HepG2 (cell line): ENCODE measurements at regions not wholly inside any gene's neighbourhood (a gene's known extent, or its start where the extent isn't known, plus 50 kb on each side); places are given as distances from the start of the nearest gene placed in this dataset.

ENCODE experiments used
- CREB1 ChIP-seq, 2 experiments: fragments of 450-650 bp in 1 of 2; IDR thresholded peaks; 2 replicates each; pipeline ENCODE4 v1.6.1; 2016 to 2017; ENCODE audit warnings: control low read depth in 1 of 2, mild to moderate bottlenecking in 1 of 2, missing compliant biosample characterization in 1 of 2, missing genetic modification characterization in 1 of 2
- CTCF ChIP-seq: sonication (generic); formaldehyde crosslinking; IDR thresholded peaks from 2 replicates; pipeline ENCODE4 v1.5.0; 2020; ENCODE audit warnings: mild to moderate bottlenecking, missing genetic modification reagents, moderate library complexity
- EP300 ChIP-seq, 3 experiments: sonication (generic) in 1 of 3; formaldehyde crosslinking in 1 of 3; IDR thresholded peaks; 2 replicates each; pipeline versions ENCODE4 v1.5.1 to v1.6.1; 2011 to 2020; ENCODE audit warnings: low read depth in 2 of 3, low read length in 2 of 3, borderline replicate concordance in 1 of 3, improper control_type of control experiment in 1 of 3, mild to moderate bottlenecking in 1 of 3, missing genetic modification reagents in 1 of 3, moderate library complexity in 1 of 3
- ESRRA ChIP-seq: sonication (generic); formaldehyde crosslinking; IDR thresholded peaks from 2 replicates; pipeline ENCODE4 v1.5.1; 2020; ENCODE audit warnings: mild to moderate bottlenecking, low read depth, missing genetic modification reagents
- EZH2 ChIP-seq: conservative IDR thresholded peaks from 2 replicates; pipeline ENCODE4 v1.6.1; 2012; ENCODE audit warnings: mild to moderate bottlenecking, low read depth, low read length, moderate library complexity
- LRRFIP1 ChIP-seq: sonication (generic); formaldehyde crosslinking; conservative IDR thresholded peaks from 2 replicates; pipeline ENCODE4 v1.4.0; 2020; ENCODE audit warnings: missing genetic modification reagents
- MNT ChIP-seq: fragments of 450-650 bp; IDR thresholded peaks from 2 replicates; pipeline ENCODE4 v1.6.1; 2016
- NFRKB ChIP-seq: fragments of 450-650 bp; IDR thresholded peaks from 2 replicates; pipeline ENCODE4 v1.6.1; 2017
- POLR2AphosphoS5 ChIP-seq: IDR thresholded peaks from 2 replicates; pipeline ENCODE4 v1.6.1; 2012; ENCODE audit warnings: low read depth, low read length
- ZBTB7A ChIP-seq: sonication (generic); formaldehyde crosslinking; IDR thresholded peaks from 2 replicates; pipeline ENCODE4 v1.8.0; 2022; ENCODE audit warnings: mild to moderate bottlenecking, missing genetic modification reagents
- ZFP82 ChIP-seq: sonication (generic); formaldehyde crosslinking; IDR thresholded peaks from 2 replicates; pipeline ENCODE4 v1.5.1; 2020; ENCODE audit warnings: mild to moderate bottlenecking, missing genetic modification reagents, borderline replicate concordance
- ZNF670 ChIP-seq: sonication (generic); formaldehyde crosslinking; IDR thresholded peaks from 2 replicates; pipeline ENCODE4 v1.8.0; 2022; ENCODE audit warnings: mild to moderate bottlenecking, missing genetic modification reagents, borderline replicate concordance

GRCh38 chr6:80946402-80946801 lies 806.1 kb downstream of the TENT5A start:
- no peak for TF ChIP-seq EP300 (IDR thresholded peaks at IDR 0.05; ENCODE audit: low read depth in 2 of 2, low read length in 2 of 2)
- no peak for TF ChIP-seq EP300 (CRISPR knock-in tag; IDR thresholded peaks at IDR 0.05; ENCODE audit: borderline replicate concordance)
- TF ChIP-seq NFRKB, result no peak
- no peak for TF ChIP-seq ZNF670 (CRISPR knock-in tag)
- TF ChIP-seq ZFP82 (CRISPR knock-in tag), result no peak
- no peak for TF ChIP-seq ZBTB7A (CRISPR knock-in tag)
- TF ChIP-seq MNT, result no peak
- TF ChIP-seq EZH2, result no peak
- no peak for TF ChIP-seq CTCF (CRISPR knock-in tag)
- no peak for TF ChIP-seq LRRFIP1
- no peak for TF ChIP-seq ESRRA (CRISPR knock-in tag)
- TF ChIP-seq CREB1 (IDR thresholded peaks at IDR 0.05), result no peak
- TF ChIP-seq CREB1 (CRISPR knock-in tag; IDR thresholded peaks at IDR 0.05), result no peak
- no peak for TF ChIP-seq POLR2AphosphoS5
